Ascending aorta (tissue), 2 donors: ENCODE measurements at regions not wholly inside any gene's neighbourhood (a gene's known extent, or its start where the extent isn't known, plus 50 kb on each side); places are given as distances from the start of the nearest gene placed in this dataset.

Experiments used
- DNase-seq, 2 donors: peaks; one replicate each; pipeline ENCODE4 v3.0.0-alpha.2; 2019; ENCODE audit warnings: low spot score in 2 of 2
- H3K27ac ChIP-seq, 2 donors: fragments of 200-600 bp; sonication (generic); one replicate each; pipeline ENCODE4 v1.5.1; 2016 to 2017; ENCODE audit warnings: mild to moderate bottlenecking in 1 of 2
- H3K27me3 ChIP-seq: fragments of 200-600 bp; sonication (generic); one replicate; pipeline ENCODE4 v1.5.1; 2017
- H3K36me3 ChIP-seq, 2 donors: fragments of 200-600 bp; sonication (generic); one replicate each; pipeline ENCODE4 v1.5.1; 2016
- H3K4me1 ChIP-seq, 2 donors: fragments of 200-600 bp; sonication (generic); one replicate each; pipeline ENCODE4 v1.5.1; 2016 to 2017; ENCODE audit warnings: mild to moderate bottlenecking in 1 of 2
- H3K4me3 ChIP-seq, 2 donors: fragments of 200-600 bp; sonication (generic); one replicate each; pipeline ENCODE4 v1.5.1; 2016 to 2017; ENCODE audit warnings: mild to moderate bottlenecking in 1 of 2
- H3K9me3 ChIP-seq, 2 donors: fragments of 200-600 bp; sonication (generic); one replicate each; pipeline ENCODE4 v1.5.1; 2016
- intact Hi-C: fragments of 100-400 bp; cut with DNase I; formaldehyde crosslinking; loops from one replicate; pipeline ENCODE4 v1.15.1; 2023
- TF ChIP-seq, protein P1 (sequence below), 3 experiments: fragments of 200-600 bp in 2 of 3; fragments of 450-650 bp in 1 of 3; sonication (generic) in 2 of 3; IDR thresholded peaks; one replicate each; pipeline ENCODE4 v1.5.1; 2016 to 2019; ENCODE audit warnings: antibody characterized with exemption in 3 of 3, mild to moderate bottlenecking in 1 of 3, moderate library complexity in 1 of 3

DNA sequence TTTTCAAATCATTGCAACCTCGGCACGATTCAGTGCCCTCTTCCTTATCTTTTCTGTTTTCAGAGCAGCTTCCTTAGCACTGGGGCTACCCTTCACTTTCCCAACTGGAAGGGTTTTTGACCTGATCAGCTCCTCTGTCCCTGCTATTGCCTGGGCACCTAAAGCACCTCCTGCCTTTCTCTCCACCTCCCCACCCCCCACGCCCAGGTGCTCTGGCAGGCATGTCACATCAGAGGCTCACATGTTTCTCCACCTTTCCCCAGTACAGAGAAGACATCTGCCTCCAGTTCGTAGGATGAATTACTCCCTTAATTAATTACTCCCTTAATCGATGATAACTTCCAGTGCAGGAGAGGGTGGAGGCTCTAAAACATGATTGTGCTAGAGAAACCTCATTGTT is 88.7 kb upstream of the LCLAT1 start:
- Histone ChIP-seq H3K4me3 (no peak overlapping the region), H3K27ac (no peak overlapping the region), H3K4me1 (peaks cover 18 to 36% of the 10 kb centered on the region in 2 donors), H3K9me3 (no peaks in the 10 kb centered on the region), H3K36me3 (no peaks in the 10 kb centered on the region), H3K27me3 (no peaks in the 10 kb centered on the region)
- TF ChIP-seq, protein P1, sequence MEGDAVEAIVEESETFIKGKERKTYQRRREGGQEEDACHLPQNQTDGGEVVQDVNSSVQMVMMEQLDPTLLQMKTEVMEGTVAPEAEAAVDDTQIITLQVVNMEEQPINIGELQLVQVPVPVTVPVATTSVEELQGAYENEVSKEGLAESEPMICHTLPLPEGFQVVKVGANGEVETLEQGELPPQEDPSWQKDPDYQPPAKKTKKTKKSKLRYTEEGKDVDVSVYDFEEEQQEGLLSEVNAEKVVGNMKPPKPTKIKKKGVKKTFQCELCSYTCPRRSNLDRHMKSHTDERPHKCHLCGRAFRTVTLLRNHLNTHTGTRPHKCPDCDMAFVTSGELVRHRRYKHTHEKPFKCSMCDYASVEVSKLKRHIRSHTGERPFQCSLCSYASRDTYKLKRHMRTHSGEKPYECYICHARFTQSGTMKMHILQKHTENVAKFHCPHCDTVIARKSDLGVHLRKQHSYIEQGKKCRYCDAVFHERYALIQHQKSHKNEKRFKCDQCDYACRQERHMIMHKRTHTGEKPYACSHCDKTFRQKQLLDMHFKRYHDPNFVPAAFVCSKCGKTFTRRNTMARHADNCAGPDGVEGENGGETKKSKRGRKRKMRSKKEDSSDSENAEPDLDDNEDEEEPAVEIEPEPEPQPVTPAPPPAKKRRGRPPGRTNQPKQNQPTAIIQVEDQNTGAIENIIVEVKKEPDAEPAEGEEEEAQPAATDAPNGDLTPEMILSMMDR (IDR thresholded peaks at IDR 0.05) = no peak
- intact Hi-C loops = no loop called here
- DNase-seq = no peak

DNA sequence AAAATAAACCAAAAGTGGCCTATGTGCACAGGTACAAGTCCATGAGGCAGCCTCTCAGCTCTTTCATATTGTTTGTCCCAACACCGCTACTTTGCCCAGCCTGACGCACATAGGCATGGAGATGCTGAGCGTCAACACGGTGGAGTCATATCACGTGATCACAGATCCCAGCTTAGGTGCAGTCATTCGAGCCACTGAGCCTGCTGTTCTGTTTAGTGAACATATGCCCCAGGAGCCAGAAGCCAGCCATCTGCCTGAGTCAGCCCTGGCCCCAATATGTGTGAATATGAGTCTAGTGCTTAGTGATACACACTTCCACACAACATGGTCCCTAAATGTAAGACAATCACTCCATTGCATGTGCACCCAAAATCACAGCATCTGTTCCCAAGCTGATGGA is 88.2 kb upstream of the LCLAT1 start:
- intact Hi-C loops = no loop called here

GRCh38 chr2:30359644-30360167 is 87.3 kb upstream of the LCLAT1 start:
- DNase-seq = peak in 1 of 2 donors; percentile 78
- peaks cover 18 to 44% of the 10 kb centered on the region in 2 donors for H3K4me1 ChIP-seq

More for the DNA sequence above, 88.2 kb upstream of the LCLAT1 start:
- Histone ChIP-seq H3K9me3 (no peaks in the 10 kb centered on the region), H3K4me3 (no peak overlapping the region), H3K36me3 (no peaks in the 10 kb centered on the region), H3K27ac (peak overlapping the region; percentile 81 to 86), H3K4me1 (peaks cover 18 to 39% of the 10 kb centered on the region in 2 donors), H3K27me3 (no peaks in the 10 kb centered on the region)
- no peak for DNase-seq
- TF ChIP-seq, protein P1 (IDR thresholded peaks at IDR 0.05) = no peak

GRCh38 chr2:30361751-30362394 is 85.2 kb upstream of the LCLAT1 start:
- no peaks in the 10 kb centered on the region for H3K36me3 ChIP-seq
- no peaks in the 10 kb centered on the region for H3K9me3 ChIP-seq
- H3K4me1 ChIP-seq = peaks cover 18 to 44% of the 10 kb centered on the region in 2 donors
- TF ChIP-seq, protein P1 (IDR thresholded peaks at IDR 0.05) = no peak
- no peak for DNase-seq
- no peak overlapping the region for H3K4me3 ChIP-seq
- H3K27me3 ChIP-seq = no peaks in the 10 kb centered on the region
- intact Hi-C loops = loop anchor here (5.0 kb wide), 4 partner anchors 85 to 145 kb away; partner anchors contain the start of gene LCLAT1
- peak overlapping the region; percentile 81 to 86 for H3K27ac ChIP-seq

More at GRCh38 chr2:30359644-30360167, 87.3 kb upstream of the LCLAT1 start:
- Histone ChIP-seq H3K4me3 (no peak overlapping the region), H3K27me3 (no peaks in the 10 kb centered on the region), H3K27ac (peak overlapping the region; percentile 81 to 86), H3K36me3 (no peaks in the 10 kb centered on the region), H3K9me3 (no peaks in the 10 kb centered on the region)
- TF ChIP-seq, protein P1 (IDR thresholded peaks at IDR 0.05) = no peak
- intact Hi-C loops = loop anchor here (5.0 kb wide), 4 partner anchors 87 to 142 kb away; partner anchors contain the start of gene LCLAT1

- H3K9me3 ChIP-seq = no peaks in the 10 kb centered on the region
- peak overlapping the region; percentile 81 to 86 for H3K27ac ChIP-seq
- no peak overlapping the region for H3K4me3 ChIP-seq
- peaks cover 18 to 45% of the 10 kb centered on the region in 2 donors for H3K4me1 ChIP-seq
- intact Hi-C loops = loop anchor here (5.0 kb wide), 4 partner anchors 85 to 145 kb away; partner anchors contain the start of gene LCLAT1
- no peaks in the 10 kb centered on the region for H3K36me3 ChIP-seq
- DNase-seq = peak in 1 of 2 donors; percentile 88
- TF ChIP-seq, protein P1 (IDR thresholded peaks at IDR 0.05) = no peak
- H3K27me3 ChIP-seq = no peaks in the 10 kb centered on the region
Measured at GRCh38 chr2:30362468-30363081, 84.5 kb upstream of the LCLAT1 start.
